ENCODE measurements at regions not wholly inside any gene's neighbourhood (a gene's known extent, or its start where the extent isn't known, plus 50 kb on each side); places are given as distances from the start of the nearest gene placed in this dataset.

- no peak for DNase-seq
- TF ChIP-seq CTCF (IDR thresholded peaks at IDR 0.05) (no peak), POLR2A (IDR thresholded peaks at IDR 0.05) (no peak)
- Histone ChIP-seq H3K27me3 (no peaks in the 10 kb centered on the region), H3K27ac (no peak overlapping the region), H3K9me3 (replicated peaks in 1 of 3) (no peaks in the 10 kb centered on the region), H3K4me3 (no peak overlapping the region), H3K36me3 (replicated peaks in 1 of 2) (no peaks in the 10 kb centered on the region), H3K4me1 (replicated peaks in 1 of 2) (no peaks in the 10 kb centered on the region)
- intact Hi-C loops (cut with DNase I) = no loop called here
- 60 to 66% (median 63%) methylated on average over 5 of the region's 5 CpGs for WGBS, 4 donors
Observed at GRCh38 chr6:82772851-82773717, 292.6 kb downstream of the UBE3D start.

GRCh38 chr6:82775361-82775760, 290.3 kb downstream of the UBE3D start:
- intact Hi-C loops (cut with DNase I) = no loop called here
- no peak for DNase-seq
- Histone ChIP-seq H3K27ac (no peak overlapping the region), H3K4me1 (replicated peaks in 1 of 2) (no peaks in the 10 kb centered on the region), H3K4me3 (no peak overlapping the region), H3K9me3 (replicated peaks in 1 of 3) (no peaks in the 10 kb centered on the region), H3K36me3 (replicated peaks in 1 of 2) (no peaks in the 10 kb centered on the region), H3K27me3 (no peaks in the 10 kb centered on the region)
- no peak for TF ChIP-seq CTCF (IDR thresholded peaks at IDR 0.05)
- no peak for TF ChIP-seq POLR2A (IDR thresholded peaks at IDR 0.05)
- WGBS, 4 donors = 69 to 80% (median 78%) methylated on average over 1 of the region's 1 CpG

GRCh38 chr6:82775981-82776380, 289.7 kb downstream of the UBE3D start:
- Histone ChIP-seq H3K27me3 (no peaks in the 10 kb centered on the region), H3K9me3 (replicated peaks in 1 of 3) (no peaks in the 10 kb centered on the region), H3K4me1 (replicated peaks in 1 of 2) (no peaks in the 10 kb centered on the region), H3K36me3 (replicated peaks in 1 of 2) (no peaks in the 10 kb centered on the region), H3K27ac (no peak overlapping the region), H3K4me3 (no peak overlapping the region)
- intact Hi-C loops (cut with DNase I) = no loop called here
- WGBS, 4 donors = 52 to 59% (median 56%) methylated on average over 1 of the region's 1 CpG
- TF ChIP-seq CTCF (IDR thresholded peaks at IDR 0.05) = no peak
- no peak for TF ChIP-seq POLR2A (IDR thresholded peaks at IDR 0.05)
- no peak for DNase-seq

GRCh38 chr6:82779041-82779440, 286.6 kb downstream of the UBE3D start:
- Histone ChIP-seq H3K27me3 (no peaks in the 10 kb centered on the region), H3K9me3 (replicated peaks in 1 of 3) (no peaks in the 10 kb centered on the region), H3K4me1 (replicated peaks in 1 of 2) (no peaks in the 10 kb centered on the region), H3K36me3 (replicated peaks in 1 of 2) (no peaks in the 10 kb centered on the region), H3K4me3 (no peak overlapping the region), H3K27ac (no peak overlapping the region)
- WGBS, 4 donors = 63 to 79% (median 67%) methylated on average over 3 of the region's 3 CpGs
- TF ChIP-seq POLR2A (IDR thresholded peaks at IDR 0.05) (no peak), CTCF (IDR thresholded peaks at IDR 0.05) (no peak)
- DNase-seq = no peak
- intact Hi-C loops (cut with DNase I) = no loop called here
